OCI-LY3 (cell line): ENCODE measurements at regions not wholly inside any gene's neighbourhood (a gene's known extent, or its start where the extent isn't known, plus 50 kb on each side); places are given as distances from the start of the nearest gene placed in this dataset.

Experiments used
- H2AFZ ChIP-seq: fragments of 200-600, 300-600 bp; shearing (Covaris generic); 2 replicates; pipeline ENCODE4 v1.6.0; 2014; ENCODE audit warnings: antibody characterized with exemption, low read depth, low read length
- H3K27ac ChIP-seq: fragments of 200-600, 300-600 bp; sonication (generic); 2 replicates; pipeline ENCODE4 v1.5.1; 2014; ENCODE audit warnings: mild to moderate bottlenecking, low read length, moderate library complexity, mixed read lengths
- H3K27me3 ChIP-seq: fragments of 200-600, 300-600 bp; sonication (generic); 2 replicates; pipeline ENCODE4 v1.6.1; 2014; ENCODE audit warnings: low read depth, low read length, mixed read lengths
- H3K36me3 ChIP-seq: fragments of 200-600, 300-600 bp; sonication (generic); replicated peaks from 2 replicates; pipeline ENCODE3; 2014; ENCODE audit warnings: low read depth, low read length, mixed read lengths
- H3K4me1 ChIP-seq: fragments of 300-600, 200-600 bp; sonication (generic); 2 replicates; pipeline ENCODE4 v1.6.1; 2014; ENCODE audit warnings: low read length, mixed read lengths
- H3K4me2 ChIP-seq: fragments of 200-600, 300-600 bp; sonication (generic); 2 replicates; pipeline ENCODE4 v1.6.1; 2014; ENCODE audit warnings: low read length, mixed read lengths
- H3K4me3 ChIP-seq: fragments of 300-600, 200-600 bp; sonication (generic); 2 replicates; pipeline ENCODE4 v1.5.1; 2014; ENCODE audit warnings: antibody characterized with exemption, mild to moderate bottlenecking, low read length, moderate library complexity
- H3K79me2 ChIP-seq: fragments of 300-600, 200-600 bp; shearing (Covaris generic); 2 replicates; pipeline ENCODE4 v1.6.1; 2014; ENCODE audit warnings: mild to moderate bottlenecking, low read length, mixed read lengths
- H3K9ac ChIP-seq: fragments of 300-600, 200-600 bp; shearing (Covaris generic); 2 replicates; pipeline ENCODE4 v1.6.0; 2014; ENCODE audit warnings: mild to moderate bottlenecking, low read length, moderate library complexity
- H3K9me3 ChIP-seq: fragments of 200-600, 300-600 bp; shearing (Covaris generic); 2 replicates; pipeline ENCODE4 v1.6.1; 2014; ENCODE audit warnings: low read length, mixed read lengths; ENCODE audit not compliant: insufficient read depth
- H4K20me1 ChIP-seq: fragments of 200-600, 300-600 bp; sonication (generic); 2 replicates; pipeline ENCODE4 v1.6.1; 2016; ENCODE audit warnings: low read length, mixed read lengths; ENCODE audit not compliant: insufficient read depth
- CTCF ChIP-seq: fragments of 200-600, 300-600 bp; sonication (generic); IDR thresholded peaks from 2 replicates; pipeline ENCODE4 v1.5.1; 2014; ENCODE audit warnings: antibody characterized with exemption, low read length, low read depth
- EZH2phosphoT487 ChIP-seq: fragments of 200-600 bp; shearing (Covaris generic); IDR thresholded peaks from 2 replicates; pipeline ENCODE4 v1.6.1; 2018; ENCODE audit warnings: antibody characterized with exemption, mixed run types, low read depth

- Histone ChIP-seq H3K4me2 (no peak overlapping the region), H3K27ac (no peak overlapping the region), H3K27me3 (no peaks in the 10 kb centered on the region), H3K79me2 (no peaks in the 10 kb centered on the region), H3K36me3 (no peaks in the 10 kb centered on the region), H3K4me1 (no peaks in the 10 kb centered on the region), H3K4me3 (no peak overlapping the region), H3K9ac (no peak overlapping the region), H3K9me3 (no peaks in the 10 kb centered on the region), H4K20me1 (no peaks in the 10 kb centered on the region), H2AFZ (peak overlapping the region; percentile 90; the same call in 1 of the 2 replicates)
- TF ChIP-seq EZH2phosphoT487 (no peak), CTCF (no peak)
These were observed 298.7 kb upstream of the TENM3 start for GRCh38 chr4:181944527-181944926.

GRCh38 chr4:181946902-181947301 lies 296.3 kb upstream of the TENM3 start:
- Histone ChIP-seq H3K4me2 (no peak overlapping the region), H3K4me1 (no peaks in the 10 kb centered on the region), H3K27me3 (no peaks in the 10 kb centered on the region), H3K9me3 (no peaks in the 10 kb centered on the region), H3K36me3 (no peaks in the 10 kb centered on the region), H3K27ac (no peak overlapping the region), H2AFZ (no peak overlapping the region), H3K79me2 (no peaks in the 10 kb centered on the region), H4K20me1 (no peaks in the 10 kb centered on the region), H3K4me3 (no peak overlapping the region), H3K9ac (no peak overlapping the region)
- TF ChIP-seq EZH2phosphoT487: no peak
- TF ChIP-seq CTCF: no peak

- H3K36me3 ChIP-seq: no peaks in the 10 kb centered on the region
- no peaks in the 10 kb centered on the region for H4K20me1 ChIP-seq
- no peak overlapping the region for H3K4me3 ChIP-seq
- no peaks in the 10 kb centered on the region for H3K79me2 ChIP-seq
- H3K4me1 ChIP-seq: no peaks in the 10 kb centered on the region
- H3K9ac ChIP-seq: no peak overlapping the region
- no peaks in the 10 kb centered on the region for H3K27me3 ChIP-seq
- no peak overlapping the region for H3K27ac ChIP-seq
- H3K9me3 ChIP-seq: no peaks in the 10 kb centered on the region
- no peak overlapping the region for H2AFZ ChIP-seq
- H3K4me2 ChIP-seq: no peak overlapping the region
- TF ChIP-seq EZH2phosphoT487 (no peak), CTCF (no peak)
These were observed 294.3 kb upstream of the TENM3 start for GRCh38 chr4:181948839-181949382.

- Histone ChIP-seq H3K4me3 (no peak overlapping the region), H3K36me3 (no peaks in the 10 kb centered on the region), H3K9ac (no peak overlapping the region), H3K79me2 (no peaks in the 10 kb centered on the region), H3K4me1 (no peaks in the 10 kb centered on the region), H3K9me3 (no peaks in the 10 kb centered on the region), H3K4me2 (no peak overlapping the region), H3K27me3 (no peaks in the 10 kb centered on the region), H2AFZ (no peak overlapping the region), H4K20me1 (no peaks in the 10 kb centered on the region), H3K27ac (no peak overlapping the region)
- TF ChIP-seq EZH2phosphoT487: no peak
- TF ChIP-seq CTCF: no peak
These were observed 293.4 kb upstream of the TENM3 start for GRCh38 chr4:181949704-181950312.
